HG03378 (cell line): ENCODE measurements at regions not wholly inside any gene's neighbourhood (a gene's known extent, or its start where the extent isn't known, plus 50 kb on each side); places are given as distances from the start of the nearest gene placed in this dataset.
"Not testable (repeated sequence)": the region's sequence is repeated elsewhere in the genome, so short reads cannot be mapped to it uniquely, and the experiment has no call there.

Experiments used
- ATAC-seq: cut with Tn5 transposase; IDR thresholded peaks from one replicate; pipeline ENCODE4 v1.9.1; 2021; ENCODE audit warnings: mild to moderate bottlenecking, moderate library complexity; ENCODE audit not compliant: unreplicated experiment

GRCh38 chr12:23141335-23141734 is 516.4 kb downstream of the ETNK1 start:
- no peak for ATAC-seq

GRCh38 chr12:23146070-23146469 is 521.1 kb downstream of the ETNK1 start:
- not testable (repeated sequence) for ATAC-seq

GRCh38 chr12:23168459-23168858 is 543.5 kb downstream of the ETNK1 start:
- no peak for ATAC-seq

- no peak for ATAC-seq
Observed at GRCh38 chr12:23169012-23169695, 544.2 kb downstream of the ETNK1 start.

GRCh38 chr12:23169696-23170013 is 544.7 kb downstream of the ETNK1 start:
- no peak for ATAC-seq

- no peak for ATAC-seq
Observed at GRCh38 chr12:23174917-23175316, 549.9 kb downstream of the ETNK1 start.

- no peak for ATAC-seq
Observed at GRCh38 chr12:23185346-23185745, 560.4 kb downstream of the ETNK1 start.

- no peak for ATAC-seq
Observed at GRCh38 chr12:23186950-23187349, 562.0 kb downstream of the ETNK1 start.

GRCh38 chr12:23193552-23193951 is 568.6 kb downstream of the ETNK1 start:
- no peak for ATAC-seq

GRCh38 chr12:23197266-23197665 is 572.3 kb downstream of the ETNK1 start:
- no peak for ATAC-seq

GRCh38 chr12:23202728-23203127 is 577.8 kb downstream of the ETNK1 start:
- ATAC-seq: no peak

- peak; percentile 91 for ATAC-seq
Observed at GRCh38 chr12:23204933-23205778, 580.2 kb downstream of the ETNK1 start.

GRCh38 chr12:23209793-23210192 is 584.8 kb downstream of the ETNK1 start:
- ATAC-seq: no peak

GRCh38 chr12:23210573-23210972 is 585.6 kb downstream of the ETNK1 start:
- no peak for ATAC-seq

- ATAC-seq: no peak
Observed at GRCh38 chr12:23211384-23212320, 586.7 kb downstream of the ETNK1 start.

- ATAC-seq: no peak
Observed at GRCh38 chr12:23217158-23217557, 592.2 kb downstream of the ETNK1 start.

- no peak for ATAC-seq
Observed at GRCh38 chr12:23217667-23218066, 592.7 kb downstream of the ETNK1 start.

- no peak for ATAC-seq
Observed at GRCh38 chr12:23221066-23221465, 596.1 kb downstream of the ETNK1 start.

GRCh38 chr12:23221926-23222325 is 597.0 kb downstream of the ETNK1 start:
- ATAC-seq: no peak

GRCh38 chr12:23222801-23223200 is 597.8 kb downstream of the ETNK1 start:
- no peak for ATAC-seq

GRCh38 chr12:23228101-23228500 is 603.1 kb downstream of the ETNK1 start:
- ATAC-seq: no peak
